GM10847 (cell line): ENCODE measurements at regions not wholly inside any gene's neighbourhood (a gene's known extent, or its start where the extent isn't known, plus 50 kb on each side); places are given as distances from the start of the nearest gene placed in this dataset.

Experiments used
- POLR2A ChIP-seq: IDR thresholded peaks from 2 replicates; pipeline ENCODE4 v1.6.1; 2011; ENCODE audit not compliant: insufficient read length; ENCODE audit errors: extremely low read depth

GRCh38 chr1:38693759-38694158 is 165.8 kb downstream of the RRAGC start:
- TF ChIP-seq POLR2A = no peak

DNA sequence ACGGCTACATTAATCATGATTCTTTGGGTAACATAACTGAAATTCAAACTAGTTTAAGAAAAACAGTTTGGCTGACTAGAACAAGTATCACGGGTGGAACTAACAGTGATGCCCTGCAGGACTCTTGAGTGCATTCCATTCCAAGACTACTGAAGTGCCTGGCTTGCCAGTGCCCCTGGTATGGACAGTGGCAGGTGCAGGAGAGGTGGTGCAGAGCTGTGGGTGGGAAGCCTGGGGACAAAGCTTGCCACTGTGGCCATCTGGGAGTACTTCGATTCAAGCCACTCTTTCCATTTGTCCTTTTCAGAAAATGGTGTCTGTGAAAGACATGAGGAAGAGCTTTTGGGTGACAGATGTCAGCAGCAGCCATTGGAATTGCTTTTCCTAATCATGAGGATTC is 166.5 kb downstream of the RRAGC start:
- TF ChIP-seq POLR2A = no peak

- no peak for TF ChIP-seq POLR2A
Observed at GRCh38 chr1:38690790-38691449, 168.7 kb downstream of the RRAGC start.

GRCh38 chr1:38686927-38687255 is 172.7 kb downstream of the RRAGC start:
- no peak for TF ChIP-seq POLR2A

DNA sequence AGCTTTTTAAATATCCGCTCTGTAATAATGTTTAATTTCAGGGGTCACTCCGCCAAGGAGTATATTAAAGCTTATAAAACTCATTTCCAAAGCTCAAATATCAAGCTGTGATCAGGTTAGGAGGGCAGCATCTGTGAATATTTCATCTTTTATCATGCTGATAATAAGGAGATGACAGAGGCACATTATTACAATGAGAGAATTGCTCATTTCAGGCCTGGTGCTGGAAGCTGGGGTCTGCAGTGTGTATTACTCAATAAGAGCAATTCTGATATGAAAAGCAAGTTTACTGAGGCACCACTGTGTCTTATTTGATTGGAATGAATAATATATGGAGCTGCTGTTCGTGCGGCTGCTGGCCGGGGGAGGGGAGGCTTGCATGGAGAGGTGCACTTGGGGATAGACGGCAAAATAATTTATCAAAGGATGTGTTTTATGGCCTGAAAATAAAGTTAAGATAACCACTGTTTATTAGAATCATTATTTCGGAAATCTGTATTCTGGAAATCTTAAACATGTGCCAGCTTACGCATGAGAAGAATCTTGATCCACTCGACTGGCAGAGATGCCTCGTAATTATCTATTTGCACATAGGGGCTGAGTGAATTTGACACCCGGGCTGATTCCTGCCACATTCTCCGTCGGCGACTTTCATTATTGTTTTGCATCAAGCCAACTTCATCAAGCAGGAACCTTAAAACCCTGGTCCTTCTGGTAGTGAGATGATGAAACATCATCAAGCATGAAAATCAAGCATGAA is 173.2 kb downstream of the RRAGC start:
- TF ChIP-seq POLR2A = no peak

DNA sequence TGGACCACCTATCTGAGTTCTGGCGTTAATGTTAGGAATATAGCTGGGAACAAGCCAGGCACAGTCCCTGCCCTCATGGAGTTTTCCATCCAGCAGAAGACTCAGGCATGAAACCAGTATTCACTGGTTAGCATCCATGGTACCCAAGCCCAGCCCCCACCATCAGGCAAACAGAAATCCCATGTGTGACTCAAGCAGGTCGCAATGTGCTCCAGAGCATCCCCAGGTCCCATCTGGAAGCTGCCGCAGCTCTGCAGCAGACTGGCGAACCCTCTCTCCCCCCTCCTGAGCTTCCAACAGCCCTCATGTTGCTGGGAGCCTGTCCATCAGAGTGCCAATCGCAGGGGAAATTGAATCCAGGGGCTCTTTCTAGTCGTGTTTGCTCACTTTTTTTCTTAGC is 174.2 kb downstream of the RRAGC start:
- no peak for TF ChIP-seq POLR2A

- TF ChIP-seq POLR2A = no peak
Observed at GRCh38 chr1:38680801-38681510, 178.6 kb downstream of the RRAGC start.

- no peak for TF ChIP-seq POLR2A
Observed at GRCh38 chr1:38677756-38678155, 181.8 kb downstream of the RRAGC start.

- TF ChIP-seq POLR2A = no peak
Observed at GRCh38 chr1:38677311-38677710, 182.3 kb downstream of the RRAGC start.

GRCh38 chr1:38672692-38673091 is 186.9 kb downstream of the RRAGC start:
- TF ChIP-seq POLR2A = no peak

GRCh38 chr1:38671221-38671620 is 188.4 kb downstream of the RRAGC start:
- no peak for TF ChIP-seq POLR2A

- TF ChIP-seq POLR2A = no peak
Observed at GRCh38 chr1:38670544-38671122, 188.9 kb downstream of the RRAGC start.

GRCh38 chr1:38667626-38668025 is 191.9 kb downstream of the RRAGC start:
- no peak for TF ChIP-seq POLR2A

GRCh38 chr1:38662126-38662525 is 197.4 kb downstream of the RRAGC start:
- TF ChIP-seq POLR2A = no peak

- no peak for TF ChIP-seq POLR2A
Observed at GRCh38 chr1:38658883-38659282, 200.7 kb downstream of the RRAGC start.

DNA sequence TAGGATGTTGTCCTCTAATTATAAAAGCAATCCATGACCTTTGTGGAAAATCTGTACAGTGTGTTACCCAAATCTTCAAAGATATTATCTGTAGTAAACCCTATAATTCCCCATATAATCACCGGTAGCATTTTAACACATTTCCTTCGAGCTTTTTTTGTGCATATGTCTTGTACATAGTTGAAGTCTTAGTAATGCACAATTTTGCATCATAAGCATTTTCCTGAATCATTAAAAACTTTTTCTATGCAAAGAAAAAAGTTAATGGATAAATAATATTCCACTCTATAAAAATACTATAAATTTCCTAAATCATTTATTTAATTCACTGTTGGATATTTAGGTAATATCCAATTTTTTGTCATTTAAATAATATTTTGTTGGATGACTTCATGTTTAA is 201.7 kb downstream of the RRAGC start:
- TF ChIP-seq POLR2A = no peak
